H1 (cell line): ENCODE measurements at regions not wholly inside any gene's neighbourhood (a gene's known extent, or its start where the extent isn't known, plus 50 kb on each side); places are given as distances from the start of the nearest gene placed in this dataset.

Experiments
- CTCF ChIA-PET: fragments of 300-600 bp; sonication (Branson Sonifier 250); formaldehyde crosslinking; loops from one replicate; lab custom pipeline; 2021; ENCODE audit not compliant: partially characterized antibody; lab: Charles Lee
- POLR2A ChIA-PET: fragments of 300-600 bp; sonication (Branson Sonifier 250); formaldehyde crosslinking; loops from one replicate; lab custom pipeline; 2021; ENCODE audit warnings: inconsistent platforms; ENCODE audit not compliant: partially characterized antibody; lab: Charles Lee
- DNase-seq, 2 experiments: peaks; one replicate each; pipeline versions ENCODE4 v3.0.0 to v3.0.0-alpha.2; 2010 to 2022; ENCODE audit warnings: low spot score in 2 of 2, low read depth in 1 of 2, mixed read lengths in 1 of 2
- FAIRE-seq: peaks from 2 replicates; lab custom pipeline; 2011; peaks lifted over from hg19 to GRCh38; lab: Jason Lieb, UNC
- H2AFZ ChIP-seq: 2 replicates; pipeline ENCODE4 v1.8.1; 2012; ENCODE audit warnings: low read length, inconsistent platforms
- H2AK5ac ChIP-seq: 2 replicates; pipeline ENCODE4 v1.6.1; 2013; ENCODE audit warnings: low read depth, low read length
- H2BK120ac ChIP-seq: replicated peaks from 2 replicates; pipeline ENCODE3; 2013; ENCODE audit warnings: low read depth, low read length, inconsistent platforms
- H2BK12ac ChIP-seq: 2 replicates; pipeline ENCODE4 v1.6.1; 2013; ENCODE audit warnings: low read depth, low read length
- H2BK15ac ChIP-seq: 2 replicates; pipeline ENCODE4 v1.6.1; 2013; ENCODE audit warnings: low read length
- H2BK20ac ChIP-seq: 2 replicates; pipeline ENCODE4 v1.6.1; 2013; ENCODE audit warnings: low read length
- H2BK5ac ChIP-seq: 2 replicates; pipeline ENCODE4 v1.6.1; 2013; ENCODE audit warnings: low read depth, low read length
- H3K14ac ChIP-seq: 2 replicates; pipeline ENCODE4 v1.6.1; 2013; ENCODE audit warnings: inconsistent platforms; ENCODE audit not compliant: insufficient read length
- H3K18ac ChIP-seq: 2 replicates; pipeline ENCODE4 v1.6.1; 2013; ENCODE audit warnings: low read length; ENCODE audit errors: extremely low read depth
- H3K23ac ChIP-seq: 2 replicates; pipeline ENCODE4 v1.6.1; 2013; ENCODE audit warnings: inconsistent platforms; ENCODE audit not compliant: insufficient read length
- H3K23me2 ChIP-seq: 2 replicates; pipeline ENCODE4 v1.6.1; 2013; ENCODE audit warnings: low read depth, low read length
- H3K27ac ChIP-seq: 2 replicates; pipeline ENCODE4 v1.6.1; 2011; ENCODE audit warnings: low read depth, low read length, inconsistent platforms
- H3K27me3 ChIP-seq, 4 experiments: replicated peaks in 1 of 4; 1 replicate in 1 of 4; 2 replicates in 3 of 4; pipeline versions ENCODE4 v1.6.1 to v1.8.1; 2011 to 2013; ENCODE audit warnings: low read length in 3 of 4, mild to moderate bottlenecking in 3 of 4, inconsistent platforms in 2 of 4, mixed read lengths in 2 of 4, moderate library complexity in 1 of 4; ENCODE audit not compliant: control insufficient read depth in 3 of 4, insufficient read depth in 3 of 4; ENCODE audit errors: extremely low read depth in 1 of 4
- H3K36me3 ChIP-seq, 4 experiments: 2 replicates each; pipeline versions ENCODE4 v1.6.1 to v1.8.1; 2011 to 2013; ENCODE audit warnings: mild to moderate bottlenecking in 4 of 4, low read length in 3 of 4, moderate library complexity in 2 of 4, control low read depth in 1 of 4, inconsistent platforms in 1 of 4; ENCODE audit not compliant: insufficient read depth in 4 of 4, control insufficient read depth in 2 of 4
- H3K4ac ChIP-seq: replicated peaks from 2 replicates; pipeline ENCODE3; 2013; ENCODE audit warnings: low read length, low read depth, mixed read lengths, inconsistent platforms; ENCODE audit not compliant: insufficient read length
- H3K4me1 ChIP-seq, 4 experiments: replicated peaks in 1 of 4; 1 replicate in 1 of 4; 2 replicates in 3 of 4; pipeline versions ENCODE4 v1.6.1 to v1.8.1; 2011 to 2013; ENCODE audit warnings: low read length in 3 of 4, inconsistent platforms in 2 of 4, mixed read lengths in 1 of 4; ENCODE audit not compliant: insufficient read depth in 4 of 4, control insufficient read depth in 3 of 4
- H3K4me2 ChIP-seq, 2 experiments: 2 replicates each; pipeline versions ENCODE4 v1.6.1 to v1.8.1; 2011 to 2013; ENCODE audit warnings: low read depth in 2 of 2, low read length in 2 of 2, control low read depth in 1 of 2, inconsistent platforms in 1 of 2, mild to moderate bottlenecking in 1 of 2; ENCODE audit not compliant: insufficient read depth in 1 of 2
- H3K4me3 ChIP-seq, 4 experiments: fragments of 200-600, 300-600 bp in 1 of 4; sonication (generic), shearing (Covaris generic), sonication (Bioruptor Twin) in 1 of 4; 2 replicates each; pipeline versions ENCODE4 v1.5.1 to v1.8.1; 2011 to 2016; ENCODE audit warnings: low read length in 4 of 4, low read depth in 3 of 4, control low read depth in 2 of 4, inconsistent platforms in 2 of 4, mild to moderate bottlenecking in 2 of 4, mixed read lengths in 1 of 4, moderate library complexity in 1 of 4; ENCODE audit not compliant: insufficient read depth in 2 of 4; ENCODE audit errors: extremely low read depth in 1 of 4
- H3K56ac ChIP-seq: replicated peaks from 2 replicates; pipeline ENCODE3; 2013; ENCODE audit warnings: low read depth, mild to moderate bottlenecking, mixed read lengths, low read length, inconsistent platforms; ENCODE audit not compliant: insufficient read length
- H3K79me1 ChIP-seq: 2 replicates; pipeline ENCODE4 v1.6.1; 2013; ENCODE audit warnings: low read depth, low read length, control low read depth
- H3K79me2 ChIP-seq, 2 experiments: 2 replicates each; pipeline versions ENCODE4 v1.6.1 to v1.8.1; 2012 to 2013; ENCODE audit warnings: low read length in 2 of 2, mild to moderate bottlenecking in 2 of 2, inconsistent platforms in 1 of 2; ENCODE audit not compliant: insufficient read depth in 2 of 2, control insufficient read depth in 1 of 2
- H3K9ac ChIP-seq, 4 experiments: replicated peaks in 1 of 4; 1 replicate in 1 of 4; 2 replicates in 3 of 4; pipeline versions ENCODE4 v1.6.1 to v1.8.1; 2011 to 2013; ENCODE audit warnings: low read depth in 3 of 4, low read length in 3 of 4, control low read depth in 2 of 4, mild to moderate bottlenecking in 2 of 4, moderate library complexity in 2 of 4, inconsistent platforms in 1 of 4; ENCODE audit errors: extremely low read depth in 1 of 4
- H3K9me3 ChIP-seq, 2 experiments: 2 replicates each; pipeline versions ENCODE4 v1.6.1 to v1.8.1; 2012 to 2013; ENCODE audit warnings: mild to moderate bottlenecking in 2 of 2, moderate library complexity in 2 of 2, control low read depth in 1 of 2, inconsistent platforms in 1 of 2, low read depth in 1 of 2, low read length in 1 of 2, mixed read lengths in 1 of 2; ENCODE audit not compliant: insufficient read depth in 2 of 2
- H4K20me1 ChIP-seq, 2 experiments: replicated peaks in 1 of 2; 2 replicates each; pipeline versions ENCODE3 to v1.8.1; 2011 to 2013; ENCODE audit warnings: inconsistent platforms in 2 of 2, low read length in 2 of 2, mild to moderate bottlenecking in 1 of 2; ENCODE audit not compliant: insufficient read depth in 2 of 2, control insufficient read depth in 1 of 2
- H4K5ac ChIP-seq: 2 replicates; pipeline ENCODE4 v1.6.1; 2013; ENCODE audit warnings: low read length, low read depth, mixed read lengths, inconsistent platforms; ENCODE audit not compliant: insufficient read length
- H4K8ac ChIP-seq: 2 replicates; pipeline ENCODE4 v1.8.0; 2013; ENCODE audit warnings: mild to moderate bottlenecking, moderate library complexity, low read length, inconsistent platforms; ENCODE audit not compliant: insufficient read depth; ENCODE audit errors: extremely low read depth
- H4K91ac ChIP-seq: replicated peaks from 2 replicates; pipeline ENCODE3; 2013; ENCODE audit warnings: low read length, mixed read lengths, inconsistent platforms; ENCODE audit not compliant: insufficient read length
- CREB1 ChIP-seq: IDR thresholded peaks from 2 replicates; pipeline ENCODE4 v1.6.1; 2012; ENCODE audit warnings: inconsistent platforms
- GTF2F1 ChIP-seq: IDR thresholded peaks from 2 replicates; pipeline ENCODE4 v1.6.1; 2012; ENCODE audit warnings: low read depth, low read length, improper control_type of control experiment, borderline replicate concordance
- WGBS, 2 experiments: shearing (Covaris generic) in 1 of 2; methylation state at CpG; one replicate each; pipeline versions ENCODE4 v1.1.6 to v1.1.7; 2013 to 2015; ENCODE audit warnings: low lambda C conversion rate in 2 of 2, mixed read lengths in 2 of 2, inconsistent platforms in 1 of 2, low coverage in 1 of 2, missing lambda C conversion rate in 1 of 2; ENCODE audit not compliant: insufficient replicate concordance in 2 of 2, insufficient coverage in 1 of 2, insufficient read length in 1 of 2; ENCODE audit errors: extremely low coverage in 1 of 2, missing lambda C conversion rate in 1 of 2; 5-methylcytosine and 5-hydroxymethylcytosine counted together

- no peak overlapping the region for H3K27ac ChIP-seq
- no peak overlapping the region for H3K9ac ChIP-seq
- no peaks in the 10 kb centered on the region for H3K79me1 ChIP-seq
- H3K23ac ChIP-seq, result no peak overlapping the region
- no peaks in the 10 kb centered on the region for H3K9me3 ChIP-seq
- H3K56ac ChIP-seq, result no peak overlapping the region
- CTCF ChIA-PET, result interaction anchor here (0.9 kb wide), 1 partner anchor 9 kb away, joined by 3 read pairs; no protein-coding TSS in a partner anchor
- H3K4me2 ChIP-seq, result no peak overlapping the region
- H2AFZ ChIP-seq, result no peak overlapping the region
- no peak for FAIRE-seq
- H3K36me3 ChIP-seq, result no peaks in the 10 kb centered on the region
- H2BK20ac ChIP-seq, result no peak overlapping the region
- no peak overlapping the region for H2AK5ac ChIP-seq
- no peaks in the 10 kb centered on the region for H3K23me2 ChIP-seq
- H2BK15ac ChIP-seq, result no peak overlapping the region
- POLR2A ChIA-PET, result no interaction called here
- no peaks in the 10 kb centered on the region for H4K20me1 ChIP-seq
- no peak overlapping the region for H3K4ac ChIP-seq
- H3K79me2 ChIP-seq, result no peaks in the 10 kb centered on the region
- H3K4me1 ChIP-seq, result peaks cover 0 to 7% (median 0%) of the 10 kb centered on the region in 4 experiments; a peak in 3 of 7 replicates
- H4K8ac ChIP-seq, result no peak overlapping the region
- H4K91ac ChIP-seq, result no peak overlapping the region
- no peaks in the 10 kb centered on the region for H3K27me3 ChIP-seq
- H4K5ac ChIP-seq, result no peak overlapping the region
- H2BK120ac ChIP-seq, result no peak overlapping the region
- DNase-seq, result no peak
- no peak overlapping the region for H3K14ac ChIP-seq
- H2BK12ac ChIP-seq, result no peak overlapping the region
- WGBS, 2 experiments, result 86% methylated on average over 2 of the region's 2 CpGs; no CpG with 5 or more reads in 1 of the 2 experiments
- H2BK5ac ChIP-seq, result no peak overlapping the region
- no peak overlapping the region for H3K4me3 ChIP-seq
- H3K18ac ChIP-seq, result no peak overlapping the region
- TF ChIP-seq GTF2F1 (no peak), CREB1 (no peak)
These were observed 179.9 kb upstream of the ATP10A start for GRCh38 chr15:26043018-26043417.
